GM23248 (cell line): ENCODE measurements at regions not wholly inside any gene's neighbourhood (a gene's known extent, or its start where the extent isn't known, plus 50 kb on each side); places are given as distances from the start of the nearest gene placed in this dataset.
A peak's percentile ranks its signal among the peaks of the same experiment; 100 is the strongest.

Experiments used
- DNase-seq: peaks from one replicate; pipeline ENCODE4 v3.0.0-alpha.2; 2015
- H2AFZ ChIP-seq: fragments of 200-600 bp; sonication (generic); 2 replicates; pipeline ENCODE4 v1.6.1; 2016; ENCODE audit warnings: antibody characterized with exemption
- H3F3A ChIP-seq: fragments of 200-600 bp; sonication (generic); 2 replicates; pipeline ENCODE4 v1.6.1; 2016; ENCODE audit warnings: mild to moderate bottlenecking, antibody characterized with exemption, mixed run types; ENCODE audit not compliant: insufficient read depth
- H3K27ac ChIP-seq: fragments of 200-600 bp; sonication (generic); 2 replicates; pipeline ENCODE4 v1.5.1; 2016; ENCODE audit warnings: mild to moderate bottlenecking
- H3K27me3 ChIP-seq: fragments of 200-600 bp; sonication (generic); replicated peaks from 2 replicates; pipeline ENCODE4 v1.6.1; 2016; ENCODE audit warnings: mild to moderate bottlenecking; ENCODE audit not compliant: insufficient read depth
- H3K36me3 ChIP-seq: fragments of 200-600 bp; sonication (generic); 2 replicates; pipeline ENCODE4 v1.6.1; 2016; ENCODE audit warnings: low read depth, mild to moderate bottlenecking
- H3K4me1 ChIP-seq: fragments of 200-600 bp; sonication (generic); 2 replicates; pipeline ENCODE4 v1.6.1; 2016; ENCODE audit warnings: mild to moderate bottlenecking; ENCODE audit not compliant: insufficient read depth
- H3K4me2 ChIP-seq: fragments of 200-600 bp; sonication (generic); one replicate; pipeline ENCODE4 v1.6.1; 2016; ENCODE audit warnings: mild to moderate bottlenecking; ENCODE audit not compliant: unreplicated experiment
- H3K4me3 ChIP-seq: fragments of 200-600 bp; sonication (generic); 2 replicates; pipeline ENCODE4 v1.5.1; 2016; ENCODE audit warnings: mild to moderate bottlenecking
- H3K79me2 ChIP-seq: fragments of 200-600 bp; sonication (generic); 2 replicates; pipeline ENCODE4 v1.6.1; 2016; ENCODE audit warnings: mild to moderate bottlenecking; ENCODE audit not compliant: insufficient read depth
- H3K9ac ChIP-seq: fragments of 200-600 bp; sonication (generic); 2 replicates; pipeline ENCODE4 v1.6.1; 2016; ENCODE audit warnings: mild to moderate bottlenecking
- H3K9me2 ChIP-seq: fragments of 200-600 bp; sonication (generic); 2 replicates; pipeline ENCODE4 v1.6.1; 2016; ENCODE audit warnings: mixed run types, mild to moderate bottlenecking, moderate library complexity; ENCODE audit not compliant: insufficient read depth
- H3K9me3 ChIP-seq: fragments of 200-600 bp; sonication (generic); one replicate; pipeline ENCODE4 v1.6.1; 2017; ENCODE audit warnings: low read depth
- H4K20me1 ChIP-seq: fragments of 200-600 bp; sonication (generic); 2 replicates; pipeline ENCODE4 v1.6.0; 2016; ENCODE audit not compliant: insufficient read depth
- EZH2 ChIP-seq: fragments of 200-600 bp; sonication (generic); IDR thresholded peaks from 2 replicates; pipeline ENCODE4 v1.6.1; 2018; ENCODE audit warnings: antibody characterized with exemption, mild to moderate bottlenecking; ENCODE audit not compliant: insufficient read depth, poor library complexity, severe bottlenecking
- EZH2phosphoT487 ChIP-seq: fragments of 200-600 bp; sonication (generic); IDR thresholded peaks from 2 replicates; pipeline ENCODE4 v1.6.1; 2018; ENCODE audit warnings: antibody characterized with exemption, moderate library complexity, mild to moderate bottlenecking, low read depth; ENCODE audit not compliant: insufficient read depth
- WGBS, 2 experiments: methylation state at CpG; one replicate each; pipeline ENCODE4 v1.1.6; 2015 to 2017; ENCODE audit warnings: low lambda C conversion rate in 2 of 2, low coverage in 1 of 2; ENCODE audit errors: missing lambda C conversion rate in 2 of 2; 5-methylcytosine and 5-hydroxymethylcytosine counted together
- in situ Hi-C: fragments of 300-500 bp; cut with MboI; formaldehyde crosslinking; loops from 2 replicates; pipeline ENCODE4 v1.15.0; 2020

- H3K4me2 ChIP-seq = no peak overlapping the region
- H3K4me1 ChIP-seq = no peaks in the 10 kb centered on the region
- H3K79me2 ChIP-seq = no peaks in the 10 kb centered on the region
- DNase-seq = no peak
- WGBS, 2 experiments = 96 to 98% methylated on average over 1 of the region's 1 CpG
- no peaks in the 10 kb centered on the region for H3K9me3 ChIP-seq
- H3K4me3 ChIP-seq = no peak overlapping the region
- no peak overlapping the region for H2AFZ ChIP-seq
- in situ Hi-C loops = no loop called here
- no peaks in the 10 kb centered on the region for H3K9me2 ChIP-seq
- TF ChIP-seq EZH2phosphoT487 = no peak
- no peak for TF ChIP-seq EZH2
- H3K27ac ChIP-seq = no peak overlapping the region
- no peaks in the 10 kb centered on the region for H3K36me3 ChIP-seq
- no peaks in the 10 kb centered on the region for H3F3A ChIP-seq
- no peaks in the 10 kb centered on the region for H3K27me3 ChIP-seq
- H4K20me1 ChIP-seq = no peaks in the 10 kb centered on the region
- no peak overlapping the region for H3K9ac ChIP-seq
These were observed 105.2 kb upstream of the ZNF648 start for GRCh38 chr1:182166750-182167149.

- Histone ChIP-seq H3K4me1 (no peaks in the 10 kb centered on the region), H3K4me2 (no peak overlapping the region), H3K79me2 (no peaks in the 10 kb centered on the region), H3F3A (no peaks in the 10 kb centered on the region), H3K36me3 (no peaks in the 10 kb centered on the region), H3K27ac (no peak overlapping the region), H3K9me2 (no peaks in the 10 kb centered on the region), H3K4me3 (no peak overlapping the region), H3K27me3 (no peaks in the 10 kb centered on the region), H3K9me3 (no peaks in the 10 kb centered on the region), H2AFZ (no peak overlapping the region), H4K20me1 (no peaks in the 10 kb centered on the region), H3K9ac (no peak overlapping the region)
- in situ Hi-C loops = no loop called here
- no peak for TF ChIP-seq EZH2
- no peak for TF ChIP-seq EZH2phosphoT487
- 83 to 89% methylated on average over 5 of the region's 5 CpGs for WGBS, 2 experiments
- DNase-seq = no peak
These were observed 104.8 kb upstream of the ZNF648 start for GRCh38 chr1:182166321-182166720.

- TF ChIP-seq EZH2 (no peak), EZH2phosphoT487 (no peak)
- no peak overlapping the region for H2AFZ ChIP-seq
- WGBS, 2 experiments = 51 to 55% methylated on average over 2 of the region's 2 CpGs
These were observed 102.8 kb upstream of the ZNF648 start for GRCh38 chr1:182164273-182164672.

GRCh38 chr1:182163821-182164223 lies 102.3 kb upstream of the ZNF648 start:
- no peak overlapping the region for H2AFZ ChIP-seq
- peak; percentile 41 for DNase-seq
- no peaks in the 10 kb centered on the region for H4K20me1 ChIP-seq
- H3F3A ChIP-seq = no peaks in the 10 kb centered on the region
- no peaks in the 10 kb centered on the region for H3K9me2 ChIP-seq
- no peak overlapping the region for H3K27ac ChIP-seq
- no peaks in the 10 kb centered on the region for H3K9me3 ChIP-seq
- no peak for TF ChIP-seq EZH2phosphoT487
- no peak for TF ChIP-seq EZH2
- no peaks in the 10 kb centered on the region for H3K36me3 ChIP-seq
- no peak overlapping the region for H3K4me2 ChIP-seq
- in situ Hi-C loops = no loop called here
- 34 to 36% methylated on average over 5 of the region's 5 CpGs for WGBS, 2 experiments
- no peaks in the 10 kb centered on the region for H3K79me2 ChIP-seq
- H3K4me1 ChIP-seq = no peaks in the 10 kb centered on the region
- no peak overlapping the region for H3K4me3 ChIP-seq
- no peaks in the 10 kb centered on the region for H3K27me3 ChIP-seq
- H3K9ac ChIP-seq = no peak overlapping the region

More at GRCh38 chr1:182164273-182164672, 102.8 kb upstream of the ZNF648 start:
- no peak overlapping the region for H3K9ac ChIP-seq
- H3K79me2 ChIP-seq = no peaks in the 10 kb centered on the region
- H3K9me2 ChIP-seq = no peaks in the 10 kb centered on the region
- H4K20me1 ChIP-seq = no peaks in the 10 kb centered on the region
- no peaks in the 10 kb centered on the region for H3K27me3 ChIP-seq
- no peak for DNase-seq
- H3K4me1 ChIP-seq = no peaks in the 10 kb centered on the region
- H3K9me3 ChIP-seq = no peaks in the 10 kb centered on the region
- no peak overlapping the region for H3K27ac ChIP-seq
- no peaks in the 10 kb centered on the region for H3F3A ChIP-seq
- H3K4me3 ChIP-seq = no peak overlapping the region
- H3K4me2 ChIP-seq = no peak overlapping the region
- in situ Hi-C loops = no loop called here
- H3K36me3 ChIP-seq = no peaks in the 10 kb centered on the region

- in situ Hi-C loops = no loop called here
- H3K9me2 ChIP-seq = no peaks in the 10 kb centered on the region
- H3K36me3 ChIP-seq = no peaks in the 10 kb centered on the region
- H3K9ac ChIP-seq = no peak overlapping the region
- no peak overlapping the region for H2AFZ ChIP-seq
- no peak overlapping the region for H3K4me2 ChIP-seq
- no peak for DNase-seq
- H3F3A ChIP-seq = no peaks in the 10 kb centered on the region
- no peaks in the 10 kb centered on the region for H3K4me1 ChIP-seq
- H3K4me3 ChIP-seq = no peak overlapping the region
- TF ChIP-seq EZH2phosphoT487 (no peak), EZH2 (no peak)
- H3K9me3 ChIP-seq = no peaks in the 10 kb centered on the region
- H3K79me2 ChIP-seq = no peaks in the 10 kb centered on the region
- H3K27ac ChIP-seq = no peak overlapping the region
- H3K27me3 ChIP-seq = no peaks in the 10 kb centered on the region
- H4K20me1 ChIP-seq = no peaks in the 10 kb centered on the region
These were observed 97.9 kb upstream of the ZNF648 start for GRCh38 chr1:182159443-182159842.
